ENCODE measurements at regions not wholly inside any gene's neighbourhood (a gene's known extent, or its start where the extent isn't known, plus 50 kb on each side); places are given as distances from the start of the nearest gene placed in this dataset.
"Not testable (repeated sequence)": the region's sequence is repeated elsewhere in the genome, so short reads cannot be mapped to it uniquely, and the experiment has no call there.

GRCh38 chr9:102941868-102942267, 53.3 kb upstream of the CYLC2 start:
- no peak for ATAC-seq
- Histone ChIP-seq H3K4me1 (no peaks in the 10 kb centered on the region), H3K9me3 (no peaks in the 10 kb centered on the region), H3K36me3 (no peaks in the 10 kb centered on the region), H3K27ac (no peak overlapping the region), H3K4me3 (no peak overlapping the region), H3K27me3 (no peaks in the 10 kb centered on the region)
- intact Hi-C loops (cut with DNase I), result no loop called here
- no peak for DNase-seq
- TF ChIP-seq CTCF (IDR thresholded peaks at IDR 0.05), result no peak

- no peaks in the 10 kb centered on the region for H3K4me1 ChIP-seq
- TF ChIP-seq CTCF (IDR thresholded peaks at IDR 0.05), result no peak
- DNase-seq, result no peak
- H3K27me3 ChIP-seq, result no peaks in the 10 kb centered on the region
- H3K36me3 ChIP-seq, result no peaks in the 10 kb centered on the region
- no peaks in the 10 kb centered on the region for H3K9me3 ChIP-seq
- no peak for ATAC-seq
- intact Hi-C loops (cut with DNase I), result no loop called here
- no peak overlapping the region for H3K4me3 ChIP-seq
- no peak overlapping the region for H3K27ac ChIP-seq
Measured at GRCh38 chr9:102922526-102922925, 72.6 kb upstream of the CYLC2 start.

DNA sequence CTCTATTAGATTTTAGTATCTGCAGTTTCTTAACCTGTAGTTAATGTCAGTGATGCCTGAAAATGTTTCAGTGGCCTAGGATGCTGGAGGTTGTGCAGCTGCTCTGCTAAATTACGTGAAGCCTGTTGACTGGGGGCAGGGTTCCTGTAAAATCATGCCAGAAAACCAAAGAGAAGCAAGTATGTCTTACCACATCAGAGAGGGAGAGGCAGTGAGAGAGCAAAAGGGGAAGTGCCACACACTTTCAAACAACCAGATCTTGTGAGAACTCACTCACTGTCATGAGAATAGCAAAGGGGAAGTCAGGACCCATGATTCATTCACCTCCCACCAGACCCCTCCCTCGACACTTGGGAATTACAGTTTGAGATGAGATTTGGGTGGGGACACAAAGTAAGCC, 83.9 kb upstream of the CYLC2 start:
- no peak for DNase-seq
- TF ChIP-seq CTCF (IDR thresholded peaks at IDR 0.05), result no peak

DNA sequence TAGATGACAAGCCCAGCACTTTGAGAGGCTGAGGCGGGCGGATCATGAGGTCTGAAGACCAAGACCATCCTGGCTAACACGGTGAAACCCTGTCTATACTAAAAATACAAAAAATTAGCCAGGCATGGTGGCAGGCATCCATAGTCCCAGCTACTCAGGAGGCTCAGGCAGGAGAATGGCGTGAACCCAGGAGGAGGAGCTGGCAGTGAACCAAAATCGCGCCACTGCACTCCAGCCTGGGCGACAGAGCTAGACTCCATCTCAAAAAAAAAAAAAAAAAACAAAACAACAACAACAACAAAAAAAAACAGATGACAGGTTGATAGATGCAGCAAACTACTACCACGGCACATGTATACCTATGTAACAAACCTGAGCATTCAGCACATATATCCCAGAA, 89.3 kb upstream of the CYLC2 start:
- H3K4me3 ChIP-seq; H3K9me3 ChIP-seq; intact Hi-C loops (cut with DNase I); H3K4me1 ChIP-seq; DNase-seq; H3K27me3 ChIP-seq; H3K36me3 ChIP-seq; ATAC-seq; H3K27ac ChIP-seq: not testable (repeated sequence)

More for the DNA sequence above, 83.9 kb upstream of the CYLC2 start:
- no peak overlapping the region for H3K4me3 ChIP-seq
- H3K9me3 ChIP-seq, result no peaks in the 10 kb centered on the region
- H3K27ac ChIP-seq, result no peak overlapping the region
- H3K4me1 ChIP-seq, result no peaks in the 10 kb centered on the region
- H3K36me3 ChIP-seq, result no peaks in the 10 kb centered on the region
- ATAC-seq, result no peak
- no peaks in the 10 kb centered on the region for H3K27me3 ChIP-seq
- intact Hi-C loops (cut with DNase I), result no loop called here

- Histone ChIP-seq H3K36me3 (no peaks in the 10 kb centered on the region), H3K9me3 (no peaks in the 10 kb centered on the region), H3K4me3 (no peak overlapping the region), H3K4me1 (no peaks in the 10 kb centered on the region), H3K27me3 (no peaks in the 10 kb centered on the region), H3K27ac (no peak overlapping the region)
- TF ChIP-seq CTCF (IDR thresholded peaks at IDR 0.05), result no peak
- ATAC-seq, result no peak
- intact Hi-C loops (cut with DNase I), result no loop called here
- DNase-seq, result no peak
Measured at GRCh38 chr9:102892025-102892424, 103.1 kb upstream of the CYLC2 start.

GRCh38 chr9:102888747-102889146, 106.4 kb upstream of the CYLC2 start:
- intact Hi-C loops (cut with DNase I); H3K9me3 ChIP-seq; H3K36me3 ChIP-seq: not testable (repeated sequence)

GRCh38 chr9:102875687-102876086, 119.4 kb upstream of the CYLC2 start:
- intact Hi-C loops (cut with DNase I), result no loop called here
- no peak for ATAC-seq

More at GRCh38 chr9:102888747-102889146, 106.4 kb upstream of the CYLC2 start:
- H3K4me1 ChIP-seq, H3K4me3 ChIP-seq, H3K27me3 ChIP-seq, ATAC-seq, H3K27ac ChIP-seq, DNase-seq: not testable (repeated sequence)

More at GRCh38 chr9:102875687-102876086, 119.4 kb upstream of the CYLC2 start:
- Histone ChIP-seq H3K27me3 (no peaks in the 10 kb centered on the region), H3K4me3 (no peak overlapping the region), H3K4me1 (no peaks in the 10 kb centered on the region), H3K27ac (no peak overlapping the region), H3K36me3 (no peaks in the 10 kb centered on the region), H3K9me3 (no peaks in the 10 kb centered on the region)
- no peak for DNase-seq
- TF ChIP-seq CTCF (IDR thresholded peaks at IDR 0.05), result no peak

All from upper lobe of right lung (tissue), 1 donor.